CD14-positive monocyte (primary cell): ENCODE measurements at regions not wholly inside any gene's neighbourhood (a gene's known extent, or its start where the extent isn't known, plus 50 kb on each side); places are given as distances from the start of the nearest gene placed in this dataset.
"Not testable (repeated sequence)": the region's sequence is repeated elsewhere in the genome, so short reads cannot be mapped to it uniquely, and the experiment has no call there.

Source experiments
- DNase-seq, 3 donors: peaks; one replicate each; pipeline ENCODE4 v3.0.0-alpha.2; 2011 to 2022
- H2AFZ ChIP-seq: 2 replicates; pipeline ENCODE4 v1.6.0; 2012; ENCODE audit warnings: mild to moderate bottlenecking, low read depth, low read length, inconsistent platforms; ENCODE audit not compliant: insufficient read depth, poor library complexity, severe bottlenecking
- H3K27ac ChIP-seq, 2 donors: 1 replicate in 1 of 2; 2 replicates in 1 of 2; pipeline ENCODE4 v1.5.1; 2012 to 2013; ENCODE audit warnings: low read length in 2 of 2, control low read depth in 1 of 2, inconsistent platforms in 1 of 2, low read depth in 1 of 2, mild to moderate bottlenecking in 1 of 2
- H3K27me3 ChIP-seq, 2 donors: one replicate each; pipeline versions ENCODE4 v1.6.0 to v1.6.1; 2011 to 2013; ENCODE audit warnings: low read length in 2 of 2; ENCODE audit not compliant: control insufficient read depth in 2 of 2, insufficient read depth in 2 of 2
- H3K36me3 ChIP-seq, 2 donors: replicated peaks in 1 of 2; 1 replicate in 1 of 2; 2 replicates in 1 of 2; pipeline versions ENCODE4 v1.5.1 to v1.6.1; 2012 to 2013; ENCODE audit warnings: low read length in 2 of 2, control low read depth in 1 of 2, inconsistent platforms in 1 of 2, mild to moderate bottlenecking in 1 of 2; ENCODE audit not compliant: insufficient read depth in 2 of 2, control insufficient read depth in 1 of 2
- H3K4me1 ChIP-seq, 2 donors: 1 replicate in 1 of 2; 2 replicates in 1 of 2; pipeline versions ENCODE4 v1.5.1 to v1.6.1; 2012 to 2013; ENCODE audit warnings: low read length in 2 of 2, control low read depth in 1 of 2, inconsistent platforms in 1 of 2, mild to moderate bottlenecking in 1 of 2, moderate library complexity in 1 of 2; ENCODE audit not compliant: insufficient read depth in 2 of 2, control insufficient read depth in 1 of 2
- H3K4me2 ChIP-seq: replicated peaks from 2 replicates; pipeline ENCODE3; 2012; ENCODE audit warnings: low read length, moderate library complexity, mild to moderate bottlenecking; ENCODE audit not compliant: poor library complexity, severe bottlenecking; ENCODE audit errors: extremely low read depth
- H3K4me3 ChIP-seq, 3 experiments: fragments of 200-600 bp in 1 of 3; sonication (generic) in 1 of 3; replicated peaks in 1 of 3; 1 replicate in 2 of 3; 2 replicates in 1 of 3; pipeline ENCODE4 v1.5.1; 2011 to 2013; ENCODE audit warnings: low read length in 3 of 3, mild to moderate bottlenecking in 3 of 3, control low read depth in 2 of 3, low read depth in 2 of 3, inconsistent platforms in 1 of 3, moderate library complexity in 1 of 3
- H3K79me2 ChIP-seq: 2 replicates; pipeline ENCODE4 v1.6.0; 2012; ENCODE audit warnings: mild to moderate bottlenecking, control low read depth, inconsistent platforms, low read length, moderate library complexity; ENCODE audit not compliant: insufficient read depth
- H3K9ac ChIP-seq: 2 replicates; pipeline ENCODE4 v1.6.0; 2017; ENCODE audit warnings: low read length, mild to moderate bottlenecking; ENCODE audit not compliant: insufficient read depth, poor library complexity, severe bottlenecking
- H3K9me3 ChIP-seq, 2 donors: replicated peaks in 1 of 2; 1 replicate in 1 of 2; 2 replicates in 1 of 2; pipeline versions ENCODE4 v1.5.1 to v1.6.1; 2012 to 2013; ENCODE audit warnings: low read length in 2 of 2, control low read depth in 1 of 2; ENCODE audit not compliant: control insufficient read depth in 1 of 2, insufficient read depth in 1 of 2
- H4K20me1 ChIP-seq: 2 replicates; pipeline ENCODE4 v1.6.0; 2012; ENCODE audit warnings: mild to moderate bottlenecking, low read length, control low read depth, moderate library complexity; ENCODE audit not compliant: insufficient read depth
- H3K27ac Mint-ChIP-seq, 7 donors: one replicate each; pipeline ENCODE4 v1.8.0; 2020; ENCODE audit warnings: mild to moderate bottlenecking in 7 of 7, mixed read lengths in 7 of 7, moderate library complexity in 6 of 7, inconsistent platforms in 2 of 7
- H3K27me3 Mint-ChIP-seq, 3 donors: one replicate each; pipeline ENCODE4 v1.8.0; 2021 to 2022; ENCODE audit warnings: low read depth in 3 of 3, mild to moderate bottlenecking in 3 of 3, mixed read lengths in 3 of 3, moderate library complexity in 3 of 3, inconsistent platforms in 1 of 3
- H3K36me3 Mint-ChIP-seq, 2 donors: one replicate each; pipeline ENCODE4 v1.8.0; 2020; ENCODE audit warnings: mixed read lengths in 2 of 2, inconsistent platforms in 1 of 2, mild to moderate bottlenecking in 1 of 2
- H3K4me1 Mint-ChIP-seq: one replicate; pipeline ENCODE4 v1.8.0; 2020; ENCODE audit warnings: mild to moderate bottlenecking, mixed read lengths
- H3K4me3 Mint-ChIP-seq, 2 donors: one replicate each; pipeline ENCODE4 v1.8.0; 2020; ENCODE audit warnings: mild to moderate bottlenecking in 2 of 2, mixed read lengths in 2 of 2, moderate library complexity in 1 of 2
- H3K9me3 Mint-ChIP-seq, 7 donors: one replicate each; pipeline ENCODE4 v1.8.0; 2020 to 2022; ENCODE audit warnings: mixed read lengths in 7 of 7, mild to moderate bottlenecking in 6 of 7, moderate library complexity in 6 of 7, inconsistent platforms in 2 of 7
- WGBS: methylation state at CpG from one replicate; pipeline ENCODE4 v1.1.5; 2013; ENCODE audit warnings: missing lambda C conversion rate; ENCODE audit not compliant: insufficient coverage; 5-methylcytosine and 5-hydroxymethylcytosine counted together
- intact Hi-C, 2 donors: fragments of 100-400 bp; cut with micrococcal nuclease; formaldehyde crosslinking; loops; one replicate each; pipeline versions ENCODE4 v1.15.0 to v1.15.1; 2023
- TF ChIP-seq, protein P1 (sequence below): fragments of 200-600 bp; IDR thresholded peaks from one replicate; pipeline ENCODE4 v1.8.0; 2022; ENCODE audit warnings: antibody characterized with exemption, mild to moderate bottlenecking

DNA sequence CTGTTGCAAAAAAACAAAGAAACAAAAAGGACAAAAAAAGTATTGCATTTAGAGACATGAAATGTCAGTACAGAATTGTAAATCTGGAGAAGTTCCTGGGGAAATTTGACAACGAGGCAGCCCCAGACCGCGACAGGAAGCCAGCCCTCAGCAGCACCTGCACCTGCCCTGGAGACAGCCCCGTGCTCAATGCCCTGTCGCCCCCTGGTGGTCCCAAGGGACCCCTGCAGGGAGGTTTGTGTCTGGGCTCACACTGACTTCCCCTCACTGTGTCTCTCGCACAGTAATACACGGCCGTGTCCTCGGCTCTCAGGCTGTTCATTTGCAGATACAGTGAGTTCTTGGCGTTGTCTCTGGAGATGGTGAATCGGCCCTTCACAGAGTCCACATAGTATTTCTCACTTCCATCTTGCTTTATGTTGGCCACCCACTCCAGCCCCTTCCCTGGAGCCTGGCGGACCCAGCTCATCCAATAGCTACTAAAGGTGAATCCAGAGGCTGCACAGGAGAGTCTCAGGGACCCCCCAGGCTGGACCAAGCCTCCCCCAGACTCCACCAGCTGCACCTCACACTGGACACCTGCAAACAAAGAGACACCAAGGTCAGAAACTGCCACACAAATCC is 535.6 kb downstream of the TMEM121 start:
- H3K27ac ChIP-seq, H3K27me3 Mint-ChIP-seq, H3K36me3 Mint-ChIP-seq, H3K79me2 ChIP-seq, H2AFZ ChIP-seq, H3K36me3 ChIP-seq, DNase-seq, H3K4me3 ChIP-seq, intact Hi-C loops, H3K9me3 Mint-ChIP-seq, H3K4me1 ChIP-seq, H3K4me1 Mint-ChIP-seq, H3K27ac Mint-ChIP-seq, H3K4me2 ChIP-seq, H3K9ac ChIP-seq, H3K9me3 ChIP-seq, H4K20me1 ChIP-seq, H3K27me3 ChIP-seq: not testable (repeated sequence)
- 19% methylated on average over 6 of the region's 12 CpGs for WGBS
- H3K4me3 Mint-ChIP-seq = peak overlapping the region in 1 of 2 donors; percentile 6
- TF ChIP-seq, protein P1, sequence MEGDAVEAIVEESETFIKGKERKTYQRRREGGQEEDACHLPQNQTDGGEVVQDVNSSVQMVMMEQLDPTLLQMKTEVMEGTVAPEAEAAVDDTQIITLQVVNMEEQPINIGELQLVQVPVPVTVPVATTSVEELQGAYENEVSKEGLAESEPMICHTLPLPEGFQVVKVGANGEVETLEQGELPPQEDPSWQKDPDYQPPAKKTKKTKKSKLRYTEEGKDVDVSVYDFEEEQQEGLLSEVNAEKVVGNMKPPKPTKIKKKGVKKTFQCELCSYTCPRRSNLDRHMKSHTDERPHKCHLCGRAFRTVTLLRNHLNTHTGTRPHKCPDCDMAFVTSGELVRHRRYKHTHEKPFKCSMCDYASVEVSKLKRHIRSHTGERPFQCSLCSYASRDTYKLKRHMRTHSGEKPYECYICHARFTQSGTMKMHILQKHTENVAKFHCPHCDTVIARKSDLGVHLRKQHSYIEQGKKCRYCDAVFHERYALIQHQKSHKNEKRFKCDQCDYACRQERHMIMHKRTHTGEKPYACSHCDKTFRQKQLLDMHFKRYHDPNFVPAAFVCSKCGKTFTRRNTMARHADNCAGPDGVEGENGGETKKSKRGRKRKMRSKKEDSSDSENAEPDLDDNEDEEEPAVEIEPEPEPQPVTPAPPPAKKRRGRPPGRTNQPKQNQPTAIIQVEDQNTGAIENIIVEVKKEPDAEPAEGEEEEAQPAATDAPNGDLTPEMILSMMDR = peak; percentile 49

DNA sequence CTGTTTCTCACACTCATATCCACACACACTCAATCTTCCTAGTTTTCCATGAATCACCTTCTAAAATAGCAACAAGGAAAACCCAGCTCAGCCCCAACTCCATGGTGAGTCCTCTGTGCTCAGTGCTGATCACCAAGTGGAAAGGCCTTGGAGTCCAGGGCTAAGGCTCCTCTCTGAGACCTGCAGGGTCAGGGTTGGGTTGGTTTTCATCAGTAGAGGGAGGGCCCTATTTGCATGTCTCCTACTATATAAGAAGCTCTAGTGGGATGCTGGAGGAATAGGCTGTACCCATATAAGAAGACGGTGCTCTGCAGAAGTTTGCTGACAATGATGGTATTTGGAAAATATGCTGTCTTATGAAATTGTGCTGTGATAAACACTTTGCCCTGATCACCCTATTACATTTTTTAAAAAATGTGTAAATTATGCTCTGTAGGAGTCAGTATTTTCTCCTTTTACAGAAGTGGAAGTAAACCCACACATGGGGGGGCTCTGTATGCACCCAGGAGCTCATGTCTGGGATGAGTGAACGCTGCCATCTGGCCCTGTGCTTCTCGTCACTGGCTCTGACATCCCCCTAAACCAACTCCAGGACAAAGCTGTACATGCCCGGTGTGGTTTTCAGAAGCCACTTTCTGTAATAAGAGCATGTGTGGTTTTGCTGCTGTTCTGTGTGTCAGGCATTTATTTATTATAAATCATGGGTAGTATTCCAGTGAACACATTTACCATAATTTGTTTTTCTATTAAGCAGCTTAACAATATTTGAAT is 536.3 kb downstream of the TMEM121 start:
- H3K4me1 Mint-ChIP-seq = no peaks in the 10 kb centered on the region
- no peaks in the 10 kb centered on the region for H3K9me3 Mint-ChIP-seq
- Histone ChIP-seq H3K4me2 (no peak overlapping the region), H3K27ac (no peak overlapping the region), H3K4me3 (no peak overlapping the region), H3K4me1 (no peaks in the 10 kb centered on the region), H4K20me1 (no peaks in the 10 kb centered on the region), H3K9ac (no peak overlapping the region), H3K36me3 (no peaks in the 10 kb centered on the region), H3K27me3 (peaks cover 0 to 3% of the 10 kb centered on the region in 2 donors), H2AFZ (no peak overlapping the region), H3K9me3 (no peaks in the 10 kb centered on the region), H3K79me2 (no peaks in the 10 kb centered on the region)
- no peak for DNase-seq
- whole genome bisulfite sequencing = no CpG with 5 or more reads among the region's 4 CpGs
- no peak overlapping the region for H3K27ac Mint-ChIP-seq
- TF ChIP-seq, protein P1 = no peak
- intact Hi-C loops = no loop called here
- H3K4me3 Mint-ChIP-seq = no peak overlapping the region
- peaks cover 4 to 8% (median 7%) of the 10 kb centered on the region in 3 donors for H3K27me3 Mint-ChIP-seq
- no peaks in the 10 kb centered on the region for H3K36me3 Mint-ChIP-seq
